Spleen (tissue), 11 donors: ENCODE measurements at regions not wholly inside any gene's neighbourhood (a gene's known extent, or its start where the extent isn't known, plus 50 kb on each side); places are given as distances from the start of the nearest gene placed in this dataset.
"Not testable (repeated sequence)": the region's sequence is repeated elsewhere in the genome, so short reads cannot be mapped to it uniquely, and the experiment has no call there.

Source experiments
- DNase-seq: peaks from one replicate; pipeline ENCODE4 v3.0.0-alpha.2; 2020
- H3K27ac ChIP-seq, 8 donors: fragments of 200-600 bp; sonication (generic) in 7 of 8; 1 replicate in 4 of 8; 2 replicates in 4 of 8; pipeline versions ENCODE4 v1.5.0 to v1.8.0; 2016 to 2021; ENCODE audit warnings: inconsistent platforms in 4 of 8, mild to moderate bottlenecking in 4 of 8, moderate library complexity in 1 of 8
- H3K27me3 ChIP-seq, 7 donors: fragments of 200-600 bp; sonication (generic) in 6 of 7; replicated peaks in 1 of 7; 1 replicate in 4 of 7; 2 replicates in 3 of 7; pipeline versions ENCODE4 v1.5.0 to v1.8.0; 2016 to 2021; ENCODE audit warnings: inconsistent platforms in 3 of 7, mild to moderate bottlenecking in 1 of 7
- H3K36me3 ChIP-seq, 6 donors: fragments of 200-600 bp; sonication (generic) in 5 of 6; 1 replicate in 4 of 6; 2 replicates in 2 of 6; pipeline versions ENCODE4 v1.5.0 to v1.8.0; 2016 to 2021; ENCODE audit warnings: inconsistent platforms in 2 of 6
- H3K4me1 ChIP-seq, 6 donors: fragments of 200-600 bp; sonication (generic) in 5 of 6; 1 replicate in 3 of 6; 2 replicates in 3 of 6; pipeline versions ENCODE4 v1.5.0 to v1.8.0; 2016 to 2021; ENCODE audit warnings: inconsistent platforms in 3 of 6
- H3K4me3 ChIP-seq, 8 donors: fragments of 200-600 bp; sonication (generic) in 7 of 8; 1 replicate in 4 of 8; 2 replicates in 4 of 8; pipeline versions ENCODE4 v1.5.0 to v1.8.0; 2016 to 2021; ENCODE audit warnings: inconsistent platforms in 4 of 8, mild to moderate bottlenecking in 4 of 8, moderate library complexity in 2 of 8
- H3K9me3 ChIP-seq, 8 donors: fragments of 200-600 bp; sonication (generic) in 7 of 8; 1 replicate in 4 of 8; 2 replicates in 4 of 8; pipeline versions ENCODE4 v1.5.0 to v1.8.0; 2016 to 2021; ENCODE audit warnings: inconsistent platforms in 4 of 8
- CTCF ChIP-seq, 11 experiments: fragments of 200-600 bp in 7 of 11; fragments of 450-650 bp in 4 of 11; sonication (generic) in 4 of 11; IDR thresholded peaks in 8 of 11; conservative IDR thresholded peaks in 3 of 11; 1 replicate in 7 of 11; 2 replicates in 4 of 11; pipeline versions ENCODE4 v1.4.0 to v1.8.0; 2016 to 2021; ENCODE audit warnings: antibody characterized with exemption in 11 of 11, inconsistent platforms in 4 of 11, mild to moderate bottlenecking in 1 of 11
- POLR2A ChIP-seq, 3 donors: fragments of 450-650 bp; IDR thresholded peaks; one replicate each; pipeline ENCODE4 v1.5.1; 2017; ENCODE audit warnings: antibody characterized with exemption in 3 of 3, mild to moderate bottlenecking in 1 of 3
- POLR2AphosphoS5 ChIP-seq, 3 donors: sonication (generic); formaldehyde crosslinking; IDR thresholded peaks; one replicate each; pipeline ENCODE4 v1.5.1; 2017; ENCODE audit warnings: antibody characterized with exemption in 3 of 3
- WGBS, 5 donors: extraction: QIAGEN DNeasy Blood & Tissue Kit in 3 of 5; methylation state at CpG; one replicate each; pipeline versions ENCODE4 v1.1.5 to v1.1.7; 2013 to 2018; 5-methylcytosine and 5-hydroxymethylcytosine counted together
- intact Hi-C: fragments of 100-400 bp; cut with DNase I; formaldehyde crosslinking; loops from one replicate; pipeline ENCODE4 v1.15.0; 2023; ENCODE audit warnings: low total_unique reads
- donor health status: healthy with polysubstance abuse.
- donor health status: DM: no; HTN: no; CAD: no; lungs with moderate emphysema.
- donor health status: DM: no; HTN: no; CAD: no.
- donor health status: Bipolar disorder and iron deficiency.
- donor health status: healthy.
- donor health status: DM: no; HTN: no; CAD: no.
- donor health status: DM: yes; HTN: yes; CAD: no.

GRCh38 chr4:53943345-53944085 lies 120.9 kb downstream of the CHIC2 start:
- intact Hi-C loops: no loop called here
- H3K9me3 ChIP-seq: peaks cover 0 to 22% (median 12%) of the 10 kb centered on the region in 8 donors
- no peak overlapping the region for H3K27ac ChIP-seq
- H3K4me3 ChIP-seq: no peak overlapping the region
- H3K36me3 ChIP-seq: no peaks in the 10 kb centered on the region
- DNase-seq: no peak
- H3K27me3 ChIP-seq: no peaks in the 10 kb centered on the region
- TF ChIP-seq CTCF (IDR thresholded peaks at IDR 0.05 in 8 of 11, conservative IDR thresholded peaks at IDR 0.05 in 3 of 11) (no peak), POLR2AphosphoS5 (IDR thresholded peaks at IDR 0.05) (no peak), POLR2A (IDR thresholded peaks at IDR 0.05) (no peak)
- 75 to 82% (median 79%) methylated on average over 2 of the region's 2 CpGs for WGBS, 5 donors
- peaks cover 0 to 10% (median 0%) of the 10 kb centered on the region in 6 donors for H3K4me1 ChIP-seq

- no peak for DNase-seq
- H3K27ac ChIP-seq: no peak overlapping the region
- H3K9me3 ChIP-seq: peaks cover 0 to 22% (median 12%) of the 10 kb centered on the region in 8 donors
- no peaks in the 10 kb centered on the region for H3K27me3 ChIP-seq
- peaks cover 0 to 10% (median 0%) of the 10 kb centered on the region in 6 donors for H3K4me1 ChIP-seq
- H3K36me3 ChIP-seq: no peaks in the 10 kb centered on the region
- 74 to 89% (median 80%) methylated on average over 3 of the region's 3 CpGs for WGBS, 5 donors
- intact Hi-C loops: no loop called here
- no peak overlapping the region for H3K4me3 ChIP-seq
- no peak for TF ChIP-seq POLR2AphosphoS5 (IDR thresholded peaks at IDR 0.05)
- no peak for TF ChIP-seq POLR2A (IDR thresholded peaks at IDR 0.05)
- no peak for TF ChIP-seq CTCF (IDR thresholded peaks at IDR 0.05 in 8 of 11, conservative IDR thresholded peaks at IDR 0.05 in 3 of 11)
Measured at GRCh38 chr4:53942712-53943111, 121.7 kb downstream of the CHIC2 start.

- TF ChIP-seq POLR2AphosphoS5 (IDR thresholded peaks at IDR 0.05) (no peak), CTCF (IDR thresholded peaks at IDR 0.05 in 8 of 11, conservative IDR thresholded peaks at IDR 0.05 in 3 of 11) (no peak), POLR2A (IDR thresholded peaks at IDR 0.05) (no peak)
Measured at GRCh38 chr4:53941331-53941730, 123.1 kb downstream of the CHIC2 start.

GRCh38 chr4:53939892-53940291 lies 124.5 kb downstream of the CHIC2 start:
- H3K4me3 ChIP-seq, DNase-seq, H3K36me3 ChIP-seq, H3K27me3 ChIP-seq, H3K27ac ChIP-seq, intact Hi-C loops: not testable (repeated sequence)
- peaks cover 0 to 22% (median 12%) of the 10 kb centered on the region in 8 donors for H3K9me3 ChIP-seq
- 90 to 95% (median 94%) methylated on average over 3 of the region's 3 CpGs for WGBS, 5 donors
- peaks cover 0 to 10% (median 0%) of the 10 kb centered on the region in 6 donors for H3K4me1 ChIP-seq

More at GRCh38 chr4:53941331-53941730, 123.1 kb downstream of the CHIC2 start:
- intact Hi-C loops: no loop called here
- no peak for DNase-seq
- Histone ChIP-seq H3K9me3 (peaks cover 0 to 22% (median 12%) of the 10 kb centered on the region in 8 donors), H3K27me3 (no peaks in the 10 kb centered on the region), H3K27ac (no peak overlapping the region), H3K4me1 (peaks cover 0 to 10% (median 0%) of the 10 kb centered on the region in 6 donors), H3K4me3 (no peak overlapping the region), H3K36me3 (no peaks in the 10 kb centered on the region)
- WGBS, 5 donors: 93 to 100% (median 95%) methylated on average over 4 of the region's 4 CpGs
